H1 (cell line): ENCODE measurements at regions not wholly inside any gene's neighbourhood (a gene's known extent, or its start where the extent isn't known, plus 50 kb on each side); places are given as distances from the start of the nearest gene placed in this dataset.

Experiments
- CTCF ChIA-PET: fragments of 300-600 bp; sonication (Branson Sonifier 250); formaldehyde crosslinking; loops from one replicate; lab custom pipeline; 2021; ENCODE audit not compliant: partially characterized antibody; lab: Charles Lee
- POLR2A ChIA-PET: fragments of 300-600 bp; sonication (Branson Sonifier 250); formaldehyde crosslinking; loops from one replicate; lab custom pipeline; 2021; ENCODE audit warnings: inconsistent platforms; ENCODE audit not compliant: partially characterized antibody; lab: Charles Lee
- DNase-seq, 2 experiments: peaks; one replicate each; pipeline versions ENCODE4 v3.0.0 to v3.0.0-alpha.2; 2010 to 2022; ENCODE audit warnings: low spot score in 2 of 2, low read depth in 1 of 2, mixed read lengths in 1 of 2
- FAIRE-seq: peaks from 2 replicates; lab custom pipeline; 2011; peaks lifted over from hg19 to GRCh38; lab: Jason Lieb, UNC
- H2AFZ ChIP-seq: 2 replicates; pipeline ENCODE4 v1.8.1; 2012; ENCODE audit warnings: low read length, inconsistent platforms
- H2AK5ac ChIP-seq: 2 replicates; pipeline ENCODE4 v1.6.1; 2013; ENCODE audit warnings: low read depth, low read length
- H2BK120ac ChIP-seq: replicated peaks from 2 replicates; pipeline ENCODE3; 2013; ENCODE audit warnings: low read depth, low read length, inconsistent platforms
- H2BK12ac ChIP-seq: 2 replicates; pipeline ENCODE4 v1.6.1; 2013; ENCODE audit warnings: low read depth, low read length
- H2BK15ac ChIP-seq: 2 replicates; pipeline ENCODE4 v1.6.1; 2013; ENCODE audit warnings: low read length
- H2BK20ac ChIP-seq: 2 replicates; pipeline ENCODE4 v1.6.1; 2013; ENCODE audit warnings: low read length
- H2BK5ac ChIP-seq: 2 replicates; pipeline ENCODE4 v1.6.1; 2013; ENCODE audit warnings: low read depth, low read length
- H3K14ac ChIP-seq: 2 replicates; pipeline ENCODE4 v1.6.1; 2013; ENCODE audit warnings: inconsistent platforms; ENCODE audit not compliant: insufficient read length
- H3K18ac ChIP-seq: 2 replicates; pipeline ENCODE4 v1.6.1; 2013; ENCODE audit warnings: low read length; ENCODE audit errors: extremely low read depth
- H3K23ac ChIP-seq: 2 replicates; pipeline ENCODE4 v1.6.1; 2013; ENCODE audit warnings: inconsistent platforms; ENCODE audit not compliant: insufficient read length
- H3K23me2 ChIP-seq: 2 replicates; pipeline ENCODE4 v1.6.1; 2013; ENCODE audit warnings: low read depth, low read length
- H3K27ac ChIP-seq: 2 replicates; pipeline ENCODE4 v1.6.1; 2011; ENCODE audit warnings: low read depth, low read length, inconsistent platforms
- H3K27me3 ChIP-seq, 4 experiments: replicated peaks in 1 of 4; 1 replicate in 1 of 4; 2 replicates in 3 of 4; pipeline versions ENCODE4 v1.6.1 to v1.8.1; 2011 to 2013; ENCODE audit warnings: low read length in 3 of 4, mild to moderate bottlenecking in 3 of 4, inconsistent platforms in 2 of 4, mixed read lengths in 2 of 4, moderate library complexity in 1 of 4; ENCODE audit not compliant: control insufficient read depth in 3 of 4, insufficient read depth in 3 of 4; ENCODE audit errors: extremely low read depth in 1 of 4
- H3K36me3 ChIP-seq, 4 experiments: 2 replicates each; pipeline versions ENCODE4 v1.6.1 to v1.8.1; 2011 to 2013; ENCODE audit warnings: mild to moderate bottlenecking in 4 of 4, low read length in 3 of 4, moderate library complexity in 2 of 4, control low read depth in 1 of 4, inconsistent platforms in 1 of 4; ENCODE audit not compliant: insufficient read depth in 4 of 4, control insufficient read depth in 2 of 4
- H3K4ac ChIP-seq: replicated peaks from 2 replicates; pipeline ENCODE3; 2013; ENCODE audit warnings: low read length, low read depth, mixed read lengths, inconsistent platforms; ENCODE audit not compliant: insufficient read length
- H3K4me1 ChIP-seq, 4 experiments: replicated peaks in 1 of 4; 1 replicate in 1 of 4; 2 replicates in 3 of 4; pipeline versions ENCODE4 v1.6.1 to v1.8.1; 2011 to 2013; ENCODE audit warnings: low read length in 3 of 4, inconsistent platforms in 2 of 4, mixed read lengths in 1 of 4; ENCODE audit not compliant: insufficient read depth in 4 of 4, control insufficient read depth in 3 of 4
- H3K4me2 ChIP-seq, 2 experiments: 2 replicates each; pipeline versions ENCODE4 v1.6.1 to v1.8.1; 2011 to 2013; ENCODE audit warnings: low read depth in 2 of 2, low read length in 2 of 2, control low read depth in 1 of 2, inconsistent platforms in 1 of 2, mild to moderate bottlenecking in 1 of 2; ENCODE audit not compliant: insufficient read depth in 1 of 2
- H3K4me3 ChIP-seq, 4 experiments: fragments of 200-600, 300-600 bp in 1 of 4; sonication (generic), shearing (Covaris generic), sonication (Bioruptor Twin) in 1 of 4; 2 replicates each; pipeline versions ENCODE4 v1.5.1 to v1.8.1; 2011 to 2016; ENCODE audit warnings: low read length in 4 of 4, low read depth in 3 of 4, control low read depth in 2 of 4, inconsistent platforms in 2 of 4, mild to moderate bottlenecking in 2 of 4, mixed read lengths in 1 of 4, moderate library complexity in 1 of 4; ENCODE audit not compliant: insufficient read depth in 2 of 4; ENCODE audit errors: extremely low read depth in 1 of 4
- H3K56ac ChIP-seq: replicated peaks from 2 replicates; pipeline ENCODE3; 2013; ENCODE audit warnings: low read depth, mild to moderate bottlenecking, mixed read lengths, low read length, inconsistent platforms; ENCODE audit not compliant: insufficient read length
- H3K79me1 ChIP-seq: 2 replicates; pipeline ENCODE4 v1.6.1; 2013; ENCODE audit warnings: low read depth, low read length, control low read depth
- H3K79me2 ChIP-seq, 2 experiments: 2 replicates each; pipeline versions ENCODE4 v1.6.1 to v1.8.1; 2012 to 2013; ENCODE audit warnings: low read length in 2 of 2, mild to moderate bottlenecking in 2 of 2, inconsistent platforms in 1 of 2; ENCODE audit not compliant: insufficient read depth in 2 of 2, control insufficient read depth in 1 of 2
- H3K9ac ChIP-seq, 4 experiments: replicated peaks in 1 of 4; 1 replicate in 1 of 4; 2 replicates in 3 of 4; pipeline versions ENCODE4 v1.6.1 to v1.8.1; 2011 to 2013; ENCODE audit warnings: low read depth in 3 of 4, low read length in 3 of 4, control low read depth in 2 of 4, mild to moderate bottlenecking in 2 of 4, moderate library complexity in 2 of 4, inconsistent platforms in 1 of 4; ENCODE audit errors: extremely low read depth in 1 of 4
- H3K9me3 ChIP-seq, 2 experiments: 2 replicates each; pipeline versions ENCODE4 v1.6.1 to v1.8.1; 2012 to 2013; ENCODE audit warnings: mild to moderate bottlenecking in 2 of 2, moderate library complexity in 2 of 2, control low read depth in 1 of 2, inconsistent platforms in 1 of 2, low read depth in 1 of 2, low read length in 1 of 2, mixed read lengths in 1 of 2; ENCODE audit not compliant: insufficient read depth in 2 of 2
- H4K20me1 ChIP-seq, 2 experiments: replicated peaks in 1 of 2; 2 replicates each; pipeline versions ENCODE3 to v1.8.1; 2011 to 2013; ENCODE audit warnings: inconsistent platforms in 2 of 2, low read length in 2 of 2, mild to moderate bottlenecking in 1 of 2; ENCODE audit not compliant: insufficient read depth in 2 of 2, control insufficient read depth in 1 of 2
- H4K5ac ChIP-seq: 2 replicates; pipeline ENCODE4 v1.6.1; 2013; ENCODE audit warnings: low read length, low read depth, mixed read lengths, inconsistent platforms; ENCODE audit not compliant: insufficient read length
- H4K8ac ChIP-seq: 2 replicates; pipeline ENCODE4 v1.8.0; 2013; ENCODE audit warnings: mild to moderate bottlenecking, moderate library complexity, low read length, inconsistent platforms; ENCODE audit not compliant: insufficient read depth; ENCODE audit errors: extremely low read depth
- H4K91ac ChIP-seq: replicated peaks from 2 replicates; pipeline ENCODE3; 2013; ENCODE audit warnings: low read length, mixed read lengths, inconsistent platforms; ENCODE audit not compliant: insufficient read length
- ATF2 ChIP-seq: IDR thresholded peaks from 2 replicates; pipeline ENCODE4 v1.6.1; 2012; ENCODE audit warnings: low read length, inconsistent platforms
- CHD1 ChIP-seq: IDR thresholded peaks from 2 replicates; pipeline ENCODE4 v1.6.1; 2012; ENCODE audit warnings: low read depth, low read length, improper control_type of control experiment
- GTF2F1 ChIP-seq: IDR thresholded peaks from 2 replicates; pipeline ENCODE4 v1.6.1; 2012; ENCODE audit warnings: low read depth, low read length, improper control_type of control experiment, borderline replicate concordance
- MAFK ChIP-seq: IDR thresholded peaks from 2 replicates; pipeline ENCODE4 v1.6.1; 2012; ENCODE audit warnings: low read depth, mild to moderate bottlenecking, improper control_type of control experiment, low read length
- NANOG ChIP-seq: IDR thresholded peaks from 2 replicates; pipeline ENCODE4 v1.6.1; 2011; ENCODE audit warnings: low read length, low read depth, mild to moderate bottlenecking, inconsistent platforms; ENCODE audit not compliant: insufficient read depth, poor library complexity, severe bottlenecking
- NRF1 ChIP-seq: IDR thresholded peaks from 2 replicates; pipeline ENCODE4 v1.6.1; 2011; ENCODE audit warnings: mild to moderate bottlenecking, low read depth, low read length, improper control_type of control experiment
- POU5F1 ChIP-seq: IDR thresholded peaks from 2 replicates; pipeline ENCODE4 v1.6.1; 2011; ENCODE audit warnings: low read depth, mild to moderate bottlenecking, low read length, moderate library complexity
- SAP30 ChIP-seq: fragments of 300-600 bp; sonication (generic); IDR thresholded peaks from 2 replicates; pipeline ENCODE4 v1.7.1; 2012; ENCODE audit warnings: low read length, moderate library complexity, mild to moderate bottlenecking, inconsistent platforms; ENCODE audit not compliant: insufficient read depth, insufficient replicate concordance
- SIRT6 ChIP-seq: IDR thresholded peaks from one replicate; pipeline ENCODE4 v1.7.1; 2012; ENCODE audit warnings: low read length, inconsistent platforms
- SP1 ChIP-seq: IDR thresholded peaks from 2 replicates; pipeline ENCODE4 v1.6.1; 2011; ENCODE audit warnings: low read depth, low read length
- ZNF274 ChIP-seq: IDR thresholded peaks from 2 replicates; pipeline ENCODE4 v1.7.0; 2012; ENCODE audit warnings: low read length, borderline replicate concordance; ENCODE audit errors: extremely low read depth
- TF ChIP-seq, protein P1 (sequence below), 3 experiments: IDR thresholded peaks; 1 replicate in 2 of 3; 2 replicates in 1 of 3; pipeline versions ENCODE4 v1.5.1 to v1.6.1; 2011; ENCODE audit warnings: low read length in 3 of 3, mild to moderate bottlenecking in 3 of 3, inconsistent platforms in 2 of 3, low read depth in 1 of 3, moderate library complexity in 1 of 3; ENCODE audit not compliant: insufficient read depth in 1 of 3; ENCODE audit errors: control extremely low read depth in 1 of 3

- no peak overlapping the region for H3K4ac ChIP-seq
- DNase-seq: no peak
- POLR2A ChIA-PET: no interaction called here
These were observed 373.2 kb upstream of the PODXL start for GRCh38 chr7:131929632-131930031.

More at GRCh38 chr7:131929632-131930031, 373.2 kb upstream of the PODXL start:
- no peak overlapping the region for H3K56ac ChIP-seq
- H2BK15ac ChIP-seq: no peak overlapping the region
- no peaks in the 10 kb centered on the region for H3K27me3 ChIP-seq
- H4K20me1 ChIP-seq: peaks cover 0 to 2% of the 10 kb centered on the region in 2 experiments
- no peak overlapping the region for H3K18ac ChIP-seq
- CTCF ChIA-PET: interaction anchor here (1.0 to 1.7 kb wide), 3 partner anchors 33 to 238 kb away, joined by 3 to 5 read pairs (median 5); no protein-coding TSS in a partner anchor
- H2BK12ac ChIP-seq: no peak overlapping the region
- H2BK20ac ChIP-seq: no peak overlapping the region
- H3K36me3 ChIP-seq: no peaks in the 10 kb centered on the region
- H3K23ac ChIP-seq: no peak overlapping the region
- H4K5ac ChIP-seq: no peak overlapping the region
- no peak overlapping the region for H4K91ac ChIP-seq
- no peaks in the 10 kb centered on the region for H3K79me2 ChIP-seq
- H3K9me3 ChIP-seq: no peaks in the 10 kb centered on the region
- H3K79me1 ChIP-seq: no peaks in the 10 kb centered on the region
- H2AK5ac ChIP-seq: no peak overlapping the region
- FAIRE-seq: no peak
- H3K23me2 ChIP-seq: no peaks in the 10 kb centered on the region
- H3K4me2 ChIP-seq: no peak overlapping the region
- H3K14ac ChIP-seq: no peak overlapping the region
- no peak overlapping the region for H3K4me3 ChIP-seq
- H2AFZ ChIP-seq: no peak overlapping the region
- H3K27ac ChIP-seq: no peak overlapping the region
- H2BK5ac ChIP-seq: no peak overlapping the region
- TF ChIP-seq POU5F1 (no peak), CHD1 (no peak), NRF1 (no peak), ZNF274 (no peak), NANOG (no peak), SP1 (no peak), GTF2F1 (no peak), SAP30 (no peak), ATF2 (no peak), MAFK (no peak), SIRT6 (no peak)
- TF ChIP-seq, protein P1, sequence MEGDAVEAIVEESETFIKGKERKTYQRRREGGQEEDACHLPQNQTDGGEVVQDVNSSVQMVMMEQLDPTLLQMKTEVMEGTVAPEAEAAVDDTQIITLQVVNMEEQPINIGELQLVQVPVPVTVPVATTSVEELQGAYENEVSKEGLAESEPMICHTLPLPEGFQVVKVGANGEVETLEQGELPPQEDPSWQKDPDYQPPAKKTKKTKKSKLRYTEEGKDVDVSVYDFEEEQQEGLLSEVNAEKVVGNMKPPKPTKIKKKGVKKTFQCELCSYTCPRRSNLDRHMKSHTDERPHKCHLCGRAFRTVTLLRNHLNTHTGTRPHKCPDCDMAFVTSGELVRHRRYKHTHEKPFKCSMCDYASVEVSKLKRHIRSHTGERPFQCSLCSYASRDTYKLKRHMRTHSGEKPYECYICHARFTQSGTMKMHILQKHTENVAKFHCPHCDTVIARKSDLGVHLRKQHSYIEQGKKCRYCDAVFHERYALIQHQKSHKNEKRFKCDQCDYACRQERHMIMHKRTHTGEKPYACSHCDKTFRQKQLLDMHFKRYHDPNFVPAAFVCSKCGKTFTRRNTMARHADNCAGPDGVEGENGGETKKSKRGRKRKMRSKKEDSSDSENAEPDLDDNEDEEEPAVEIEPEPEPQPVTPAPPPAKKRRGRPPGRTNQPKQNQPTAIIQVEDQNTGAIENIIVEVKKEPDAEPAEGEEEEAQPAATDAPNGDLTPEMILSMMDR (IDR thresholded peaks at IDR 0.05; ENCODE audit: control extremely low read depth in 1 of 3, insufficient read depth in 1 of 3, low read depth in 1 of 3, low read length in 3 of 3): no peak
- TF ChIP-seq, all 59 proteins: peak for 0
- no peak overlapping the region for H2BK120ac ChIP-seq
- H3K4me1 ChIP-seq: no peaks in the 10 kb centered on the region
- H3K9ac ChIP-seq: no peak overlapping the region
- H4K8ac ChIP-seq: no peak overlapping the region
